Endothelial cell of umbilical vein (primary cell): ENCODE measurements at regions not wholly inside any gene's neighbourhood (a gene's known extent, or its start where the extent isn't known, plus 50 kb on each side); places are given as distances from the start of the nearest gene placed in this dataset.

Experiments
- BruUV-seq: library from RNA; stranded (reverse); fragments of 400-500 nt; replicated peaks from 2 replicates; lab custom pipeline; 2021; lab: Mats Ljungman, UMichigan
- CTCF ChIA-PET: fragments of 300-600, 350-600 bp; sonication (Branson Sonifier 250); formaldehyde crosslinking; loops from one replicate; lab custom pipeline; 2021; ENCODE audit warnings: antibody characterized with exemption, inconsistent platforms; lab: Charles Lee
- POLR2A ChIA-PET: fragments of 300-600, 350-600 bp; sonication (Branson Sonifier 250); formaldehyde crosslinking; loops from one replicate; lab custom pipeline; 2021; ENCODE audit warnings: antibody characterized with exemption, inconsistent platforms; lab: Charles Lee
- DNase-seq: peaks from one replicate; pipeline ENCODE4 v3.0.0-alpha.2; 2011; ENCODE audit warnings: low read depth, low spot score
- FAIRE-seq: peaks from 2 replicates; lab custom pipeline; 2011; peaks lifted over from hg19 to GRCh38; lab: Jason Lieb, UNC
- H2AFZ ChIP-seq: 2 replicates; pipeline ENCODE4 v1.6.0; 2012; ENCODE audit warnings: low read depth, low read length, control low read depth, inconsistent platforms
- H3K27ac ChIP-seq: 2 replicates; pipeline ENCODE4 v1.5.1; 2011; ENCODE audit warnings: low read depth, mild to moderate bottlenecking, control low read depth, low read length, moderate library complexity; ENCODE audit not compliant: insufficient read depth
- H3K27me3 ChIP-seq, 2 experiments: 2 replicates each; pipeline versions ENCODE4 v1.6.0 to v1.6.1; 2011; ENCODE audit warnings: low read length in 2 of 2, mixed read lengths in 1 of 2; ENCODE audit not compliant: control insufficient read depth in 2 of 2, insufficient read depth in 2 of 2
- H3K36me3 ChIP-seq, 2 experiments: 2 replicates in 1 of 2; 3 replicates in 1 of 2; pipeline ENCODE4 v1.5.1; 2011; ENCODE audit warnings: low read length in 2 of 2, mild to moderate bottlenecking in 1 of 2, moderate library complexity in 1 of 2; ENCODE audit not compliant: control insufficient read depth in 2 of 2, insufficient read depth in 2 of 2; ENCODE audit errors: extremely low read depth in 1 of 2
- H3K4me1 ChIP-seq: 3 replicates; pipeline ENCODE4 v1.5.1; 2011; ENCODE audit warnings: mild to moderate bottlenecking, low read length; ENCODE audit not compliant: control insufficient read depth, insufficient read depth; ENCODE audit errors: extremely low read depth
- H3K4me2 ChIP-seq: 2 replicates; pipeline ENCODE4 v1.6.1; 2011; ENCODE audit warnings: low read length, control low read depth, mixed read lengths; ENCODE audit not compliant: insufficient read depth
- H3K4me3 ChIP-seq, 3 experiments: fragments of 200-600 bp in 1 of 3; sonication (generic), shearing (Covaris generic) in 1 of 3; replicated peaks in 1 of 3; 2 replicates each; pipeline ENCODE4 v1.5.1; 2011 to 2016; ENCODE audit warnings: control low read depth in 3 of 3, low read length in 3 of 3, mild to moderate bottlenecking in 2 of 3, inconsistent platforms in 1 of 3, low read depth in 1 of 3, moderate library complexity in 1 of 3; ENCODE audit not compliant: insufficient read depth in 1 of 3
- H3K79me2 ChIP-seq: 2 replicates; pipeline ENCODE4 v1.6.0; 2012; ENCODE audit warnings: low read length, inconsistent platforms; ENCODE audit not compliant: control insufficient read depth, insufficient read depth
- H3K9ac ChIP-seq: replicated peaks from 2 replicates; pipeline ENCODE3; 2011; ENCODE audit warnings: low read length, control low read depth; ENCODE audit not compliant: insufficient read depth; ENCODE audit errors: extremely low read depth
- H3K9me1 ChIP-seq: replicated peaks from 3 replicates; pipeline ENCODE4 v1.6.0; 2011; ENCODE audit warnings: mild to moderate bottlenecking, low read length; ENCODE audit not compliant: control insufficient read depth, insufficient read depth; ENCODE audit errors: extremely low read depth
- H3K9me3 ChIP-seq: replicated peaks from 2 replicates; pipeline ENCODE4 v1.5.1; 2012; ENCODE audit warnings: low read length, inconsistent platforms; ENCODE audit not compliant: control insufficient read depth, insufficient read depth
- H4K20me1 ChIP-seq: replicated peaks from 2 replicates; pipeline ENCODE3; 2011; ENCODE audit warnings: mild to moderate bottlenecking, low read length; ENCODE audit not compliant: control insufficient read depth, insufficient read depth; ENCODE audit errors: extremely low read depth
- CTCF ChIP-seq, 2 donors: IDR thresholded peaks; 1 replicate in 1 of 2; 2 replicates in 1 of 2; pipeline ENCODE4 v1.5.1; 2011; ENCODE audit warnings: low read length in 2 of 2, mild to moderate bottlenecking in 2 of 2, moderate library complexity in 2 of 2, control low read depth in 1 of 2, inconsistent platforms in 1 of 2, low read depth in 1 of 2; ENCODE audit not compliant: insufficient read depth in 1 of 2; ENCODE audit errors: extremely low read depth in 1 of 2
- EZH2 ChIP-seq: IDR thresholded peaks from 2 replicates; pipeline ENCODE4 v1.6.1; 2012; ENCODE audit warnings: borderline replicate concordance, low read depth, mild to moderate bottlenecking, moderate library complexity, low read length, inconsistent platforms; ENCODE audit not compliant: severe bottlenecking
- FOS ChIP-seq: IDR thresholded peaks from 2 replicates; pipeline ENCODE4 v1.6.1; 2011; ENCODE audit warnings: mild to moderate bottlenecking, low read length, moderate library complexity, borderline replicate concordance; ENCODE audit not compliant: insufficient read depth
- GATA2 ChIP-seq: IDR thresholded peaks from 2 replicates; pipeline ENCODE4 v1.7.0; 2011; ENCODE audit warnings: low read depth, mild to moderate bottlenecking, moderate library complexity, mixed read lengths, low read length; ENCODE audit not compliant: insufficient read length, insufficient read depth
- JUN ChIP-seq: IDR thresholded peaks from 2 replicates; pipeline ENCODE4 v1.6.1; 2011; ENCODE audit warnings: borderline replicate concordance, low read depth; ENCODE audit not compliant: insufficient read length, insufficient read depth
- MYC ChIP-seq: IDR thresholded peaks from one replicate; pipeline ENCODE4 v1.6.1; 2011; ENCODE audit warnings: mild to moderate bottlenecking, low read depth, low read length
- POLR2A ChIP-seq: IDR thresholded peaks from 2 replicates; pipeline ENCODE4 v1.6.1; 2012; ENCODE audit warnings: low read depth, mild to moderate bottlenecking, control low read depth, low read length
- POLR2AphosphoS5 ChIP-seq: IDR thresholded peaks from 2 replicates; pipeline ENCODE4 v1.6.1; 2012; ENCODE audit warnings: low read depth, mild to moderate bottlenecking, control low read depth, low read length, moderate library complexity; ENCODE audit not compliant: insufficient read depth
- dilution Hi-C: fragments of 300-500 bp; cut with MboI; formaldehyde crosslinking; loops from one replicate; pipeline ENCODE4 v1.15.0; 2019; ENCODE audit warnings: low sequenced_read_pairs; ENCODE audit not compliant: extremely low pct_ligation_motif_present
- intact Hi-C: fragments of 100-400 bp; cut with micrococcal nuclease; formaldehyde crosslinking; loops from one replicate; pipeline ENCODE4 v1.10.0; 2022
- TF ChIP-seq, protein P1 (sequence below): IDR thresholded peaks from 2 replicates; pipeline ENCODE4 v1.6.1; 2011; ENCODE audit not compliant: insufficient read depth, insufficient read length

- ChIA-PET POLR2A (no interaction called here), CTCF (interaction anchor here (1.6 kb wide), 1 partner anchor 16 kb away, joined by 3 read pairs; no protein-coding TSS in a partner anchor)
- no peak for TF ChIP-seq CTCF (IDR thresholded peaks at IDR 0.05; ENCODE audit: extremely low read depth in 1 of 2, insufficient read depth in 1 of 2, low read depth in 1 of 2, low read length in 2 of 2)
- no peak for TF ChIP-seq EZH2
- TF ChIP-seq GATA2, result no peak
- TF ChIP-seq FOS, result no peak
- TF ChIP-seq POLR2AphosphoS5, result no peak
- TF ChIP-seq, protein P1, sequence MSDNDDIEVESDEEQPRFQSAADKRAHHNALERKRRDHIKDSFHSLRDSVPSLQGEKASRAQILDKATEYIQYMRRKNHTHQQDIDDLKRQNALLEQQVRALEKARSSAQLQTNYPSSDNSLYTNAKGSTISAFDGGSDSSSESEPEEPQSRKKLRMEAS, result no peak
- TF ChIP-seq POLR2A, result no peak
- TF ChIP-seq JUN, result no peak
- TF ChIP-seq MYC, result no peak
- Histone ChIP-seq H3K79me2 (no peaks in the 10 kb centered on the region), H3K36me3 (no peaks in the 10 kb centered on the region), H3K4me3 (no peak overlapping the region), H3K4me1 (no peaks in the 10 kb centered on the region), H3K4me2 (no peak overlapping the region), H3K27me3 (no peaks in the 10 kb centered on the region), H3K9me3 (no peaks in the 10 kb centered on the region), H3K27ac (no peak overlapping the region), H2AFZ (no peak overlapping the region), H3K9ac (no peak overlapping the region), H3K9me1 (no peaks in the 10 kb centered on the region), H4K20me1 (no peaks in the 10 kb centered on the region)
- intact Hi-C loops (no loop called here), dilution Hi-C loops (no loop called here)
- no TSS peak for BruUV-seq
- no peak for DNase-seq
- FAIRE-seq, result no peak
These were observed 103.8 kb downstream of the GTPBP8 start for GRCh38 chr3:113094337-113095221.
